NCI-H2171 treated with DMSO at 0.1 percent for 48 hours (cell line): ENCODE measurements at regions not wholly inside any gene's neighbourhood (a gene's known extent, or its start where the extent isn't known, plus 50 kb on each side); places are given as distances from the start of the nearest gene placed in this dataset.

Source experiments
- DNase-seq: peaks from one replicate; lab custom pipeline; 2025; lab: John Stamatoyannopoulos, UW

DNA sequence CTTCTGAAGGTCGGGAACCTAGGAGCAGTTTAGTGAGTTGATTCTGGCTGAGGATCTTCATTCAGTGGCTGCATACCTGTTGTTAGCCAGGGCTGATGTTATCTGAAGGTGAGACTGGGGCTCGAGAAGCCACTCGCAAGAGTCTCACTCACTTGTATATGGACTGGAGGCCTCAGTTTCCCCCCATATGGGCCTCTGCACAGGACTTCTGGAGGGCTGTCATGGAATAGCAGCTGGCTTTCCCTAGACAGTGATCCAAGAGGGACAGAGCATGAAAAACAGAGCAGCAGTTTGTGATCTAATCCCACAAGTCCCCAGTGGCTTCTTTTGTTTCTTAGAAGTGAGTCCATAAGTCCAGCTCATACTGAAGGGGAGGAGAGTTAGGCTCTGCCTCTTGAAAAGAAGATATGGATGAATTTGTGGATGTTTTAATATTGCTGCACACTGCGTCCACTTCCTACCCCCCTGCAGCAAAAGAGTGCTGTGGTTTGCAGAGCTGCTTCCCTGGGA is 623.4 kb downstream of the CDH26 start:
- DNase-seq = no peak

DNA sequence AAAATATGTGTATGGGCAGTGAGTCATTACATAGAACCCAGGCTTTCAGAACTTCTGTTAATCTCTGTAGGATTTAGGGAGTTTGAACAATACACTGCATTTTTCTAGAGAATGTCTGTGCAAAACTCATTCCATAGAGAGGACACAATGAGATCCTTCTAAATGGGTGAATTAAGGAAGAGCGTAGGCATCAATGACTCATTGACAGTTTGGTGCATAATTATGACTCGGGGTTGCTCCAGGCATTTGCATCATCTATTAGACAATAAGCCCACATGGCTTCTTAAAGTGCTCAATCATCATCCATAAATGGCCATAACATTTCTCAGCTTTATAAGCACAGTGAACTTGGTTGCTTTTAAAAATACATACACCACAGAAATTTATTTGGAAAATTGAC is 625.5 kb downstream of the CDH26 start:
- DNase-seq = no peak

- DNase-seq = no peak
Observed at GRCh38 chr20:60584221-60584620, 626.0 kb downstream of the CDH26 start.

DNA sequence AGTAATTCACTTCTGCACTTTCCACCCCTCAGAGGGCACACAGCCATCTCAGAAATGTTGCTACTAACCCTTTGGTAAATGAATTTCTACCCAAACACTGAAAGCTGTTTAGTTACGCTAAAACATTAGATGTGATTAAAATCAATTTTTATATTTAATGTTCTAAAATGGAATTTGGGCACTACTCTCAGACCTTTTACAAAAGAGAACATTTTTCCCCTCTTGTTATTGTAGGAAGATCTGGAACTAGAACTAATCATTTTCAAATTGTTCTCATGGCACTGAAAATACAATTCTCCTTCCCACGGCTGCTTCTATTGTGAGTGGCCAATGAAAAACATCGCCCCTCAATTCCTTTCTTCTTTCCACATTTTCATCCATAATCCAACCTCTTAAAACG is 627.4 kb downstream of the CDH26 start:
- no peak for DNase-seq

GRCh38 chr20:60586269-60587050 is 628.2 kb downstream of the CDH26 start:
- no peak for DNase-seq

- DNase-seq = no peak
Observed at GRCh38 chr20:60587986-60588385, 629.8 kb downstream of the CDH26 start.

- no peak for DNase-seq
Observed at GRCh38 chr20:60589623-60590022, 631.4 kb downstream of the CDH26 start.

DNA sequence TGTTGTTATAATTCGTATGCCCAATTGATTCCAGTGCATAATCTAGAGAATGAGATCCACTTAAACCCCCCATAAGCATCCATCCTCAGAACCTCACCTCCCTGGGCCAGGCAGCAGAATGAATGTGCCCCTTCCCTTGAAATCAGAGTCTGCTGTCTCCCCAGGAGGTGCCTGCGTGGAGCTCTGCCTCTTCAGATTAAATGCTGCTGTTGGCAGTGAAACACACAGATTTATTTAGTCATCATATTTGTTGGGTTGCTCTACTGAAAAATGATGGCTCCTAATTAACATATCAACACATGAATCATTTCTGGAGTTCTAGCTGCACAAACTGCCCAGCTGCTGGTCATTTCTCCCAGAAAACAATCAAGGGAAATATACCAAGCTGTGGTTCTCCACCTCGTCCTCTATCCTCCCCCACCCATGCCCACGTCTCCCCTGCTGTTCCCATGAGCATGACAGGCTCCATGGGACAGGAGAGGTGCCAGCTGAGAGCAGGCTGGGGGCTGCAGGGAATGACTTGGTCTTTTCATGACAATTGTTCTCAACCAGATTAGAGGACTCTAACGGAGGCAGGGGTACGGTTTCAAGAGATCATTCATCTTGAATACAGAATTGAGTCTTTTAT is 633.1 kb downstream of the CDH26 start:
- no peak for DNase-seq

- DNase-seq = no peak
Observed at GRCh38 chr20:60598528-60598927, 640.3 kb downstream of the CDH26 start.

DNA sequence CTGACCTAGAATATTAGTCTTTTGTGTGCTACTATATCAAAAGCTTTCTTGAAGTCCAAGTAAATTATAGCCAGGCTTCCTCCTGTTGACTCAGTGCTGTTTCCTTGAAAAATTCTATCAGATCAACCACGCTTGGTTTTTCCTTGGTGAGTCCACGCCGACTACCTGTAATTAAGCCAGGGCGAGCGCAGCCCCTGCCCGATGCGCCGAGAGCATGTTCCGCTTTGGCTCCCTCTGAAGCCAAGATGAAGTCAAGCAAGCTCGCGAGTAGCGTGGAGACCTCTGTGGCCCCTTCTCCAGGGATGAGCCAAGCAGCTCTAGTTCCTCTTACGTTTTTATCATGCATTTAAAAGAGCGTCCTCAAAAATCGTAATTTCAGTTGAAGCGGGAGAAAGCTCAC is 641.2 kb downstream of the CDH26 start:
- DNase-seq = no peak

DNA sequence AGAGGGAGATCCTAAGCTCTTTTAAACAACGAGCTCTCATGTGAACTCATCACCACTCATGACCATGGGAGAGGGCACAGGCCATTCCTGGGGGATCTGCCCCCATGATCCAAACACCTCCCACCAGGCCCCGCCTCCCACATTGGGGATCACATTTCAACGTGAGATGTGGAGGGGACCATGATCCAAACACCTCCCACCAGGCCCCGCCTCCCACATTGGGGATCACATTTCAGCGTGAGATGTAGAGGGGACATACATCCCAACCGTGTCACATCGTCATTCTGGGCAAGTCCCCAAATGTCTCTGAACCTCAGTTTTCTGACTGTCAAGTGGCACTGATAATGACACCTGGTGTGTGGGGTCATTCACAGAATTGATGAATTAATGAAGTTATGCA is 641.8 kb downstream of the CDH26 start:
- DNase-seq = no peak

- DNase-seq = no peak
Observed at GRCh38 chr20:60624066-60624465, 628.0 kb upstream of the CDH4 start.

GRCh38 chr20:60627751-60628565 is 624.1 kb upstream of the CDH4 start:
- DNase-seq = no peak

- DNase-seq = no peak
Observed at GRCh38 chr20:60628749-60629148, 623.3 kb upstream of the CDH4 start.

DNA sequence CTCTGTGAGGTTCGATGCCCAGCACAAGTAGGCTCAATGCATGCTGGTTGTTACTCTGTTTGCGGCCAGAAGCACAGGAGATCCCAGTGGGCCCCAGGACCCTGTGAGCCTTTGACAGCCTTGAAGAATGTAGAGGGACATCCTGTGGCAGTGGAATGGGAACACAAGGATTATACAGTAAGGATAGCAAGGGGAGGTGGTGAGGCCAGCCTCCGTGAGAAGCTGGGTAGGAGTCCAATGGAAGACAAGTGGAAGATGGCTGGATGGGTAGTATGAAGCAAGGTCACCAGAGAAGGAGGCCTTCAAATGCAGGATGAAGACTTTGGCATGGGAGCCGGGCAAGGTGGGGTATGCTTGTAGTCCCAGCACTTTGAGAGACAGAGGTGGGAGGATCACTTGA is 622.9 kb upstream of the CDH4 start:
- DNase-seq = no peak

DNA sequence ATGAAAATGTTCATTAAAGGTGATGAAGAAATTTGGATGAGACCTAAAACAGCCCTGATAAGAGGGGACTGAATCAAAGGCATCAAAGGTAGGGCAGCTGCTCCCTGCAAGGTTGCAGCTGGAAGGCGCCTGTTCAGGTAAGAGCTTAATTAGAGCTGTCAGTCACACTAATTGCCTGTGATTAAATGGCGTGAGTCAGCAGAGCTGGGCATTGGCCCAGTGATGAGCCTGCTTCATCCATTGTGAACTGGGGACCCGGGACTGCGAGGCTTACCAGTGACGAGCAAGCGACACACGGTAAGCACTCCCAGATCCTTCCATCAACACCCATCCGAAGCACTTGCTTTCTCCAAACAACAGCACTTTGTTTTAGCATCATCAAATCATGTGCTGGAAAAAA is 621.5 kb upstream of the CDH4 start:
- DNase-seq = peak; percentile 56

DNA sequence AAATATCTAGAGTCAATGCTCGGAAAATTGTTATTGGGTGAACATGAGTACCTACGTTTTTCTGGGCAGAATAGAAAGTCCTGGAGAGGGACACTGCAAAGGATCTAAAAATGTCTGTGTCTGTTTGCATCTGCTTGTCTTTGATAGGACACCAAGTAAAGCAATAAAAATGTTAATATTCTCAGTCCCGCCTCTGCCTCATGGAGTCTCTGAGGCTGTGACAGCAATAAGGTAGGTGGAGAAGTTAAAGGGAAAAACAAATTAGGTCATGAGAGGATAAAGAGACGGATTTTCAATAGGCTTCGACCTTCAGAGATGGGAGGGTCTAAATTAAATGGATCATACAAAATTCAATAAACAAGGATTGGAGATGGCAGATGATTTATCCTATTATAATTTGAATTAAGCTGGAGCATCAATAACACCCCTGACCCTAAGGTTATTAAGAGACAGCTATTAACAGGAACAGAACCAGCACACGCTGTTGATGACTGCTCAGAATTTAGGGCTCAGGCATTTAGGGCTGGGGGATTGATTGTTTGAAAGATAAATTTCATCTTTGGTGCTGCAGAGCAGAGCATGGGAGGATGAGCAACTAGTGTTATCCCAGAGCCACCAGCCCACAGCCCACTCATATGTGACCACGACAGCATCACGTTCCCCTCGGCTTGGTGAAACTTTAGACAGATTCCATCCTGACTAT is 620.3 kb upstream of the CDH4 start:
- no peak for DNase-seq

DNA sequence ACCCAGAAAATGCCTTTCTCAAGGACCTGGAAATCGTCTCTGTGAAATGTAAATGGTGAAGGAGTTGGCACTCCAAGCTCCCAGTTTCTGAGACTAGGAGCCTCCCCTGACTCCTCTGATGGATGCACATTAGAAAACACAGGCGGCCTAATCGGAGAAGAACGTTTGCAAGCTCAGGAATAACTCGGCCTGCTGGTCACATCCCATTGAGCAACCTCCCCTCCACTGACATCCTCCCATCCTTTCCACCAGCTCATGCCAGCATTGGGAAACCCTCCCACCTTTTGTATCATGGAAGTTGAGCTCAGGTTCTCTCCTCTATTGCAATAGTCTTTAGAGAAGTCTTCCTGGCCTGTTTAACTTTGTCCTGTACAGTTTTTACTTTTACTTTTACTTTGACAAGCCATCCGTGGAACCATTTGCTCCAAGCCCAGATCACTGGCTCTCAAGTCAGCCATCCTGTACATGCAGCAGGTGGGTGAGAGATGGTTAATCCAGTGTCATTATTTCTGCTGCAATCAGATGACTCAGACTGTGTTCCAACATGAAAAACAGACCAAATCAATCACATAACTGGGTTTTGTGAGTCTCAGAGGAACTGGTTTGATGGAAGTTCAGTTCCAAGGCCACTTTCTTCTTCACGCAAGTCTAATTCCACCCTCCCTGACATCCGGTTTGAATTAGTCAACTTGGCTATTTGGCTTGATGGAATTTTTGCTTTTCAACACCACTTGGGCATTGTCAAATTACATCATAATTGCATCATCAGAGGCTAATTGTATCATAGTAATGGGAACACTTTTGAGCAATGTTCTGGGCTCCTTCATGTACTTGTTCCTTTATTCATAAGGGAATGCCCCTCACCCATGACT is 619.4 kb upstream of the CDH4 start:
- DNase-seq = no peak

GRCh38 chr20:60634491-60635172 is 617.4 kb upstream of the CDH4 start:
- DNase-seq = no peak

- no peak for DNase-seq
Observed at GRCh38 chr20:60636417-60636816, 615.6 kb upstream of the CDH4 start.

DNA sequence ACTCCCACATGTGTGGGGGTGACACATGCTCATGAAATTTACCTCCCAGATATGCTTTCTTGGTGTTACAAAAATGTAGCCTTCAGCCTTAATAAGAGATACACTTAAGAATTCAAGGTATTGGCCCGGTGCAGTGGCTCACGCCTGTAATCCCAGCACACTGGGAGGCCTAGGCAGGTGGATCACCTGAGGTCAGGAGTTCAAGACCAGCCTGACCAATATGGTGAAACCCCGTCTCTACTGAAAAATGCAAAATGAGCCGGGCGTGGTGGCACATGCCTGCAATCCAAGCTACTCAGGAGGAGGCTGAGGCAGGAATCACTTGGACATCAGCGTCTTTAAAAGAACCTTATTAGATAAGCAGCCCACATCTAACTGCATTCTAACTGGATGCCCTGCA is 614.3 kb upstream of the CDH4 start:
- no peak for DNase-seq
